ENCODE measurements at regions not wholly inside any gene's neighbourhood (a gene's known extent, or its start where the extent isn't known, plus 50 kb on each side); places are given as distances from the start of the nearest gene placed in this dataset.

DNA sequence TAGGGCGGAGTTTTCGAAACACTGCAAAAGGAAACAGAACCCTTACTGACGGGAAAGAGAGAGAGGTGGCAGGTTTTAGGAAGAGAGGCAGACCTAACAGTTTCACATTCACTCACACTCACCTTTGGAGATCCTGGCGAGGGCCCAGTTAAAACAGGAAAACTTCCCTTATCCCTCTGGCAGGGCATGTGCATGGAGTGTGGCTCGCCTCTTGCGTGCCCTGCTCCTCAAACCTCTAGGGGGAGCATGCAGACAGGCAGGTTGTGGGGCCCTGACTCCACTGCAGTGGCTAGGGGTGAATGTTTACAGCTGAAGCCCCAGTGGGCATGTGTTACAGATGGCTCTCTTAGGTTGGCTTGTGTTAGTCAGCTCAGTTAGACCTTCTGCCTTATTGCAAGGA lies 451.5 kb downstream of the UBE2NL start:
- Histone ChIP-seq H3K9ac (ENCODE audit: low read length) (no peak overlapping the region), H2AFZ (ENCODE audit: low read length) (no peak overlapping the region), H3K4me2 (ENCODE audit: low read depth, low read length) (no peak overlapping the region), H3K9me3 (replicated peaks; ENCODE audit: insufficient read depth, low read length) (no peaks in the 10 kb centered on the region), H3K4me3 (ENCODE audit: low read length) (no peak overlapping the region), H3K79me2 (ENCODE audit: low read length) (no peaks in the 10 kb centered on the region), H3K27ac (ENCODE audit: low read length) (no peak overlapping the region), H3K27me3 (replicated peaks; ENCODE audit: insufficient read depth, low read length) (no peaks in the 10 kb centered on the region), H3K4me1 (ENCODE audit: low read length) (no peaks in the 10 kb centered on the region), H4K20me1 (ENCODE audit: insufficient read depth, low read length) (no peaks in the 10 kb centered on the region), H3K9me2 (replicated peaks; ENCODE audit: insufficient read depth, low read length) (no peaks in the 10 kb centered on the region), H3K36me3 (replicated peaks; ENCODE audit: insufficient read depth, low read length) (no peaks in the 10 kb centered on the region), H3F3A (ENCODE audit: insufficient read depth, low read length) (no peaks in the 10 kb centered on the region)
- no peak for DNase-seq
- no peak for TF ChIP-seq CTCF (IDR thresholded peaks at IDR 0.05; ENCODE audit: low read length)
- no peak for TF ChIP-seq EZH2 (optimal IDR thresholded peaks at IDR 0.05; ENCODE audit: low read depth, low read length)
- no peak for TF ChIP-seq EZH2phosphoT487 (IDR thresholded peaks at IDR 0.05; ENCODE audit: low read length)

DNA sequence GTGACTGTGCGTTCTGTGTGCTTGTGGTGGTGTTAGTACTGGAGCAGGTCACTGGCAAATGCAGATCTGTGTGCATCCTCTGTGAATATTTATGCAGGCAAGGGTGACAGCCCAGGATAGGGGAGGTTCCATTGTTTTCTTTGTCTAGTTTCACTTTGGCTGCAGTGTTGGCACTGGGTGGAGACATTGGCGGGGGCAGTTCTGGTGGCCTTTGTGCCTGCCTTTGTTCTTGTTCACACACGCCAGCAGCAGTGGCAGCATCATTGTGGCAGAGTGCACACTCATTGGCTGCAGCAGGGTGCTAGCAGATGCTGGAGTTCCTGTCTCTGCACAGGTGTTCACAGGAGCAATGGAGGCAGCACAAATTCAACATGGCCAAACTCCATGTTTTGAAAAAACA lies 495.3 kb downstream of the UBE2NL start:
- Histone ChIP-seq H3K79me2 (ENCODE audit: low read length) (no peaks in the 10 kb centered on the region), H2AFZ (ENCODE audit: low read length) (no peak overlapping the region), H3F3A (ENCODE audit: insufficient read depth, low read length) (no peaks in the 10 kb centered on the region), H3K4me1 (ENCODE audit: low read length) (no peaks in the 10 kb centered on the region), H4K20me1 (ENCODE audit: insufficient read depth, low read length) (no peaks in the 10 kb centered on the region), H3K36me3 (replicated peaks; ENCODE audit: insufficient read depth, low read length) (no peaks in the 10 kb centered on the region), H3K4me2 (ENCODE audit: low read depth, low read length) (no peak overlapping the region), H3K4me3 (ENCODE audit: low read length) (no peak overlapping the region), H3K27ac (ENCODE audit: low read length) (no peak overlapping the region), H3K27me3 (replicated peaks; ENCODE audit: insufficient read depth, low read length) (no peaks in the 10 kb centered on the region), H3K9ac (ENCODE audit: low read length) (no peak overlapping the region), H3K9me3 (replicated peaks; ENCODE audit: insufficient read depth, low read length) (no peaks in the 10 kb centered on the region), H3K9me2 (replicated peaks; ENCODE audit: insufficient read depth, low read length) (no peaks in the 10 kb centered on the region)
- no peak for TF ChIP-seq CTCF (IDR thresholded peaks at IDR 0.05; ENCODE audit: low read length)
- TF ChIP-seq EZH2 (optimal IDR thresholded peaks at IDR 0.05; ENCODE audit: low read depth, low read length) = no peak
- no peak for TF ChIP-seq EZH2phosphoT487 (IDR thresholded peaks at IDR 0.05; ENCODE audit: low read length)
- no peak for DNase-seq

- no peak for TF ChIP-seq CTCF (IDR thresholded peaks at IDR 0.05; ENCODE audit: low read length)
- TF ChIP-seq EZH2 (optimal IDR thresholded peaks at IDR 0.05; ENCODE audit: low read depth, low read length) = no peak
- no peak for TF ChIP-seq EZH2phosphoT487 (IDR thresholded peaks at IDR 0.05; ENCODE audit: low read length)
- Histone ChIP-seq H3K36me3 (replicated peaks; ENCODE audit: insufficient read depth, low read length) (no peaks in the 10 kb centered on the region), H3K79me2 (ENCODE audit: low read length) (no peaks in the 10 kb centered on the region), H3K4me1 (ENCODE audit: low read length) (no peaks in the 10 kb centered on the region), H3F3A (ENCODE audit: insufficient read depth, low read length) (no peaks in the 10 kb centered on the region), H3K9ac (ENCODE audit: low read length) (no peak overlapping the region), H2AFZ (ENCODE audit: low read length) (no peak overlapping the region), H3K9me3 (replicated peaks; ENCODE audit: insufficient read depth, low read length) (no peaks in the 10 kb centered on the region), H3K27me3 (replicated peaks; ENCODE audit: insufficient read depth, low read length) (no peaks in the 10 kb centered on the region), H3K4me3 (ENCODE audit: low read length) (no peak overlapping the region), H4K20me1 (ENCODE audit: insufficient read depth, low read length) (no peaks in the 10 kb centered on the region), H3K4me2 (ENCODE audit: low read depth, low read length) (no peak overlapping the region), H3K9me2 (replicated peaks; ENCODE audit: insufficient read depth, low read length) (no peaks in the 10 kb centered on the region), H3K27ac (ENCODE audit: low read length) (no peak overlapping the region)
- no peak for DNase-seq
These were observed 504.9 kb downstream of the UBE2NL start for GRCh38 chrX:144388738-144389137.
